ENCODE measurements at regions not wholly inside any gene's neighbourhood (a gene's known extent, or its start where the extent isn't known, plus 50 kb on each side); places are given as distances from the start of the nearest gene placed in this dataset.

- H3K9me3 Mint-ChIP-seq, result no peaks in the 10 kb centered on the region
- POLR2A ChIA-PET, result no interaction called here
- peaks cover 16% of the 10 kb centered on the region for H3K27me3 Mint-ChIP-seq
- peaks cover 0 to 7% of the 10 kb centered on the region in 2 experiments for H3K27me3 ChIP-seq (ENCODE audit: control insufficient read depth in 1 of 2, insufficient read depth in 2 of 2, low read length in 2 of 2)
- no peak overlapping the region for H3K27ac ChIP-seq (ENCODE audit: low read depth in 1 of 2, low read length in 2 of 2)
- H3K4me1 Mint-ChIP-seq (ENCODE audit: low read depth), result no peaks in the 10 kb centered on the region
- intact Hi-C loops (cut with DNase I, micrococcal nuclease), result no loop called here
- no peak overlapping the region for H3K4me3 ChIP-seq (ENCODE audit: low read length)
- H3K9me3 ChIP-seq (ENCODE audit: control insufficient read depth in 1 of 2, insufficient read depth in 1 of 2, low read length in 2 of 2), result no peaks in the 10 kb centered on the region
- no peaks in the 10 kb centered on the region for H3K4me1 ChIP-seq (ENCODE audit: insufficient read depth, low read length)
- no peak overlapping the region for H3K27ac Mint-ChIP-seq
- CTCF ChIA-PET, result no interaction called here
- DNase-seq (no peak), ATAC-seq (ENCODE audit: poor library complexity) (no peak)
- H3K36me3 Mint-ChIP-seq (ENCODE audit: low read depth), result no peaks in the 10 kb centered on the region
- no peaks in the 10 kb centered on the region for H3K36me3 ChIP-seq (ENCODE audit: insufficient read depth, low read length)
- TF ChIP-seq, protein P1, sequence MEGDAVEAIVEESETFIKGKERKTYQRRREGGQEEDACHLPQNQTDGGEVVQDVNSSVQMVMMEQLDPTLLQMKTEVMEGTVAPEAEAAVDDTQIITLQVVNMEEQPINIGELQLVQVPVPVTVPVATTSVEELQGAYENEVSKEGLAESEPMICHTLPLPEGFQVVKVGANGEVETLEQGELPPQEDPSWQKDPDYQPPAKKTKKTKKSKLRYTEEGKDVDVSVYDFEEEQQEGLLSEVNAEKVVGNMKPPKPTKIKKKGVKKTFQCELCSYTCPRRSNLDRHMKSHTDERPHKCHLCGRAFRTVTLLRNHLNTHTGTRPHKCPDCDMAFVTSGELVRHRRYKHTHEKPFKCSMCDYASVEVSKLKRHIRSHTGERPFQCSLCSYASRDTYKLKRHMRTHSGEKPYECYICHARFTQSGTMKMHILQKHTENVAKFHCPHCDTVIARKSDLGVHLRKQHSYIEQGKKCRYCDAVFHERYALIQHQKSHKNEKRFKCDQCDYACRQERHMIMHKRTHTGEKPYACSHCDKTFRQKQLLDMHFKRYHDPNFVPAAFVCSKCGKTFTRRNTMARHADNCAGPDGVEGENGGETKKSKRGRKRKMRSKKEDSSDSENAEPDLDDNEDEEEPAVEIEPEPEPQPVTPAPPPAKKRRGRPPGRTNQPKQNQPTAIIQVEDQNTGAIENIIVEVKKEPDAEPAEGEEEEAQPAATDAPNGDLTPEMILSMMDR (IDR thresholded peaks at IDR 0.05), result no peak
- no peak overlapping the region for H3K4me3 Mint-ChIP-seq
Observed at GRCh38 chr13:39106216-39107005, 68.2 kb downstream of the NHLRC3 start.

DNA sequence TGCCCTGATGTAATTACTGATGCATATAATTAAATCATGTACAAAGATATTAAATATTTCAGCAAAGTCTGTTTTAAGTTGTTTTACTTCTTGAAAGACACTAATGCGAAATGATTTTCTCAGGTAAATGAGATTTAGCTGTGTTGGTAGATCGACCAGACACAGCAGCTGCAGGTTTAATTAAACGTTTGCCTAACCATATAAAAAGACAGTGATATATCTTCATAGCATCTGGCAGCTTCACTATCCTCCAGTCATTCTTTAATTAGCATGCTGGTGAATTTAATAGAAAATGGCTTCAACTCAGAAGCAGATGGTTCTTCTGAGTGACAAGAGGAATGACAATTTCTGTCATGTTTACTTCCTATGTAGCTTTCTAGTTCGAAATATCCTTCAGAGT is 69.3 kb downstream of the NHLRC3 start:
- ChIA-PET CTCF (no interaction called here), POLR2A (no interaction called here)
- no peaks in the 10 kb centered on the region for H3K9me3 ChIP-seq (ENCODE audit: control insufficient read depth in 1 of 2, insufficient read depth in 1 of 2, low read length in 2 of 2)
- H3K4me1 Mint-ChIP-seq (ENCODE audit: low read depth), result no peaks in the 10 kb centered on the region
- H3K36me3 ChIP-seq (ENCODE audit: insufficient read depth, low read length), result no peaks in the 10 kb centered on the region
- peaks cover 0 to 7% of the 10 kb centered on the region in 2 experiments for H3K27me3 ChIP-seq (ENCODE audit: control insufficient read depth in 1 of 2, insufficient read depth in 2 of 2, low read length in 2 of 2)
- no peaks in the 10 kb centered on the region for H3K36me3 Mint-ChIP-seq (ENCODE audit: low read depth)
- no peak overlapping the region for H3K27ac ChIP-seq (ENCODE audit: low read depth in 1 of 2, low read length in 2 of 2)
- DNase-seq (no peak), ATAC-seq (ENCODE audit: poor library complexity) (no peak)
- H3K9me3 Mint-ChIP-seq, result no peaks in the 10 kb centered on the region
- no peak overlapping the region for H3K27ac Mint-ChIP-seq
- H3K4me1 ChIP-seq (ENCODE audit: insufficient read depth, low read length), result no peaks in the 10 kb centered on the region
- no peak overlapping the region for H3K4me3 Mint-ChIP-seq
- TF ChIP-seq, protein P1 (IDR thresholded peaks at IDR 0.05), result no peak
- intact Hi-C loops (cut with DNase I, micrococcal nuclease), result no loop called here
- no peak overlapping the region for H3K4me3 ChIP-seq (ENCODE audit: low read length)
- H3K27me3 Mint-ChIP-seq, result peaks cover 16% of the 10 kb centered on the region

DNA sequence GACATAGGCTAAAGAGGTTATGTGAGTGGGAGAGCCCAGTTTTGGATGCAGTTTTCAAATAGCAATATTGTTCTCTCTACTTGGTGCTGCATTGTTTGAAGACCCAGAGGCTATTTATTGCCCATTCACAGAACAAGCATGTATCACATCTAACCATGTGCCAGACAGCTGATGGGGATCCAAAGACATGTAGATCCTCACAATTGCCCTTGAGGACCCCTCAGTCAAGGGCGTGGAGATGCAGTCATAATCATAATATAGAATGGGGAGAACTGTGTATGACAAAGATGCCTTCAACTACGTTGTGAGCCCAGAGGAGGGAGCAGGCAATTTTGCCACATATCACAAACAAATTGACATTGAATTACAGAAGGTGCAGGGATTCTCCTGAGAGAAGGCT is 70.5 kb downstream of the NHLRC3 start:
- Mint-ChIP-seq H3K27me3 (peaks cover 16% of the 10 kb centered on the region), H3K36me3 (ENCODE audit: low read depth) (no peaks in the 10 kb centered on the region), H3K27ac (no peak overlapping the region), H3K9me3 (no peaks in the 10 kb centered on the region), H3K4me1 (ENCODE audit: low read depth) (no peaks in the 10 kb centered on the region), H3K4me3 (no peak overlapping the region)
- ATAC-seq (ENCODE audit: poor library complexity) (no peak), DNase-seq (no peak)
- ChIA-PET POLR2A (no interaction called here), CTCF (no interaction called here)
- intact Hi-C loops (cut with DNase I, micrococcal nuclease), result no loop called here
- Histone ChIP-seq H3K9me3 (ENCODE audit: control insufficient read depth in 1 of 2, insufficient read depth in 1 of 2, low read length in 2 of 2) (no peaks in the 10 kb centered on the region), H3K27me3 (ENCODE audit: control insufficient read depth in 1 of 2, insufficient read depth in 2 of 2, low read length in 2 of 2) (peaks cover 0 to 7% of the 10 kb centered on the region in 2 experiments), H3K4me3 (ENCODE audit: low read length) (no peak overlapping the region), H3K27ac (ENCODE audit: low read depth in 1 of 2, low read length in 2 of 2) (no peak overlapping the region), H3K4me1 (ENCODE audit: insufficient read depth, low read length) (no peaks in the 10 kb centered on the region), H3K36me3 (ENCODE audit: insufficient read depth, low read length) (no peaks in the 10 kb centered on the region)
- TF ChIP-seq, protein P1 (IDR thresholded peaks at IDR 0.05), result no peak
